Adipocyte (in vitro differentiated cells): ENCODE measurements at regions not wholly inside any gene's neighbourhood (a gene's known extent, or its start where the extent isn't known, plus 50 kb on each side); places are given as distances from the start of the nearest gene placed in this dataset.
A peak's percentile ranks its signal among the peaks of the same experiment; 100 is the strongest.
"Not testable (repeated sequence)": the region's sequence is repeated elsewhere in the genome, so short reads cannot be mapped to it uniquely, and the experiment has no call there.

Experiments
- DNase-seq: peaks from one replicate; pipeline ENCODE4 v3.0.0-alpha.2; 2015; ENCODE audit warnings: low read depth
- H3K27me3 ChIP-seq: replicated peaks from 2 replicates; pipeline ENCODE4 v1.7.0; 2013; ENCODE audit warnings: mild to moderate bottlenecking, low read length, moderate library complexity; ENCODE audit not compliant: control insufficient read depth, insufficient read depth
- H3K36me3 ChIP-seq: 2 replicates; pipeline ENCODE4 v1.7.0; 2013; ENCODE audit warnings: low read length, mild to moderate bottlenecking, moderate library complexity; ENCODE audit not compliant: control insufficient read depth, insufficient read depth, severe bottlenecking
- H3K4me1 ChIP-seq: 2 replicates; pipeline ENCODE4 v1.7.0; 2013; ENCODE audit warnings: mild to moderate bottlenecking, low read length, moderate library complexity; ENCODE audit not compliant: control insufficient read depth, insufficient read depth
- H3K4me3 ChIP-seq: 2 replicates; pipeline ENCODE4 v1.7.0; 2013; ENCODE audit warnings: mild to moderate bottlenecking, low read length, moderate library complexity
- H3K9ac ChIP-seq: 2 replicates; pipeline ENCODE4 v1.7.0; 2013; ENCODE audit warnings: mild to moderate bottlenecking, low read length, moderate library complexity
- H3K9me3 ChIP-seq: 2 replicates; pipeline ENCODE4 v1.7.0; 2013; ENCODE audit warnings: mild to moderate bottlenecking, low read length, moderate library complexity; ENCODE audit not compliant: control insufficient read depth

DNA sequence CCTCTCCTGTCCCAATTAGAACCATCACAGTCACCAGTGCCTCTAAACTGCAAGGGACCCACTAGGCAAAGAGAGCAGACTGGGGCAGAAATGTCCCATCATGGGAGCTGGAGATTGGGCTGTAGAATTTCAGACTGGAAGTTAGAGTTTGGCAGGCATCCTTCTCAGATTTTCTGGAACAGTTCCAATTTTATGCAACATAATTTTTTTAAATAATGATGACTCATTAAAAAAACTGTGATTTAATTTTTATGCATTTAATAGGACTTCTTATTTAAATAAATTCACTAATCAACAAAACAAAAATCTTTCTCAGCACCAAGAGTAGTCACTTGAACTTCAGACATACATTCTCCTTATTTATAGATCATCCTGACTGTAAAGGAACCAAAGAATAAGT lies 84.6 kb upstream of the SLC7A14 start:
- peak; percentile 11 for DNase-seq
- no peaks in the 10 kb centered on the region for H3K27me3 ChIP-seq
- no peaks in the 10 kb centered on the region for H3K9me3 ChIP-seq
- H3K36me3 ChIP-seq: no peaks in the 10 kb centered on the region
- H3K9ac ChIP-seq: no peak overlapping the region
- no peak overlapping the region for H3K4me3 ChIP-seq
- H3K4me1 ChIP-seq: no peaks in the 10 kb centered on the region

DNA sequence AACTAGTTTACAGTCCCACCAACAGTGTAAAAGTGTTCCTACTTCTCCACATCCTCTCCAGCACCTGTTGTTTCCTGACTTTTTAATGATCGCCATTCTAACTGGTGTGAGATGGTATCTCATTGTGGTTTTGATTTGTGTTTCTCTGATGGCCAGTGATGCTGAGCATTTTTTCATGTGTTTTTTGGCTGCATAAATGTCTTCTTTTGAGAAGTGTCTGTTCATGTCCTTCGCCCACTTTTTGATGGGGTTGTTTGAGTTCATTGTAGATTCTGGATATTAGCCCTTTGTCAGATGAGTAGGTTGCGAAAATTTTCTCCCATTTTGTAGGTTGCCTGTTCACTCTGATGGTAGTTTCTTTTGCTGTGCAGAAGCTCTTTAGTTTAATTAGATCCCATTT lies 77.1 kb upstream of the SLC7A14 start:
- H3K36me3 ChIP-seq, H3K9ac ChIP-seq, H3K4me1 ChIP-seq, H3K27me3 ChIP-seq, H3K9me3 ChIP-seq, H3K4me3 ChIP-seq, DNase-seq: not testable (repeated sequence)

DNA sequence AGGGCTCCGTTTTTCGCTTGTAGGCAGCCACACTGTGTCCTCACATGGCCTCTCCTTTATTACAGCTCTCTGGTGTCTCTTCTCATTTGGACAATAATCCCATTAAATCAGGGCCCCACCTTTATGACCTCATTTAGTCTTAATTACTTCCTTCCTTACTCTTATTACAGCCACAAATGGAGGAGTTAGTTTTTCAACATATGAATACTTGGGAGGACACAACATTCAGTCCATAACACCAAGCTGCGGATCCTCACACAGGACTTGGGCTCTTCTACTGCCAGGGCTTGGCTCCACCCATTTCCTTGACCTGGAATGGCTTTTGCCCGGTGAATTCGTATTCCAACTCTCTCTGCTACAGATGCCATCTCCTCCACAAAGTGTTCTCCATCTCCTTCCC lies 74.3 kb upstream of the SLC7A14 start:
- Histone ChIP-seq H3K36me3 (no peaks in the 10 kb centered on the region), H3K9ac (no peak overlapping the region), H3K4me3 (no peak overlapping the region), H3K4me1 (no peaks in the 10 kb centered on the region), H3K27me3 (no peaks in the 10 kb centered on the region), H3K9me3 (no peaks in the 10 kb centered on the region)
- DNase-seq: no peak

DNA sequence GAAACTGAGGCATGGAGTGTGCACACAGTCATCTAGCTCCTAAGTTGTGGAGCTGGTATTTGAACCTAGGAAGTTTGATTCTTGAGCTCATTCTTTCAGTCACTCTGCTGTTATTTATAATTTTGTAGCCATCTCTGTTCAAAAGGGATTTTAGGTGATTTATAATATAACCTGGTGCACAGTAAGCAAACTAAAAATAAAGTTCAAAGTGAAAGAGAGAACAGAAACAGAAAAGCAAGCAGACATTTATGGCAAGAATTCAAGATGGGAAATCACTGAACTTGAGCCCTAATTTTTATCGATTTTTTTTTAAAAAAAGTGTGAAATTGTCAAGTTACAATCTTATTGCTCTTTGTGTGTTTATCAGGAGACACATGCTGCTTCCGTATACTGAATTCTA lies 71.4 kb upstream of the SLC7A14 start:
- H3K36me3 ChIP-seq: no peaks in the 10 kb centered on the region
- no peaks in the 10 kb centered on the region for H3K4me1 ChIP-seq

DNA sequence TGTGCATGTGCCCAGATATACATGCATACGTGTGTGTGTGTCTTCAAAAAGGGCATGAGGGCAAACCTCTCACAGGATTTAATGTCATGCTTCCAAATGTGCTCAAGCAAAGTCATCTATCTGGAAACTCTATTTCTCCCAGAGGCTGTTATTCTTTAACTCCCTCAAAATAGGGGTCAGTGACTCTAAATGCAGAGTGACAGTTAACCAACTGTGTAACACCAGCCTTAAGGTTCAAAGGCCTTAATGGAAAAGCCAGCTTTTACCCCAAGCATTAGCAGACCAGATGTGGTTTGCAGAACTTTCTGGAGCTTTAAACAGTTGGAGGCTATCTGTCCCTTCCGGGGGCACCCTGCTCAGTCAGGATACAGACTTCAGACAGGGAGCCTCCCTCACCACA lies 70.4 kb upstream of the SLC7A14 start:
- Histone ChIP-seq H3K27me3 (no peaks in the 10 kb centered on the region), H3K4me3 (no peak overlapping the region), H3K4me1 (no peaks in the 10 kb centered on the region), H3K9ac (no peak overlapping the region), H3K9me3 (no peaks in the 10 kb centered on the region), H3K36me3 (no peaks in the 10 kb centered on the region)
- DNase-seq: no peak

More for the DNA sequence above, 71.4 kb upstream of the SLC7A14 start:
- no peak overlapping the region for H3K4me3 ChIP-seq
- no peaks in the 10 kb centered on the region for H3K27me3 ChIP-seq
- no peak for DNase-seq
- no peak overlapping the region for H3K9ac ChIP-seq
- no peaks in the 10 kb centered on the region for H3K9me3 ChIP-seq

DNA sequence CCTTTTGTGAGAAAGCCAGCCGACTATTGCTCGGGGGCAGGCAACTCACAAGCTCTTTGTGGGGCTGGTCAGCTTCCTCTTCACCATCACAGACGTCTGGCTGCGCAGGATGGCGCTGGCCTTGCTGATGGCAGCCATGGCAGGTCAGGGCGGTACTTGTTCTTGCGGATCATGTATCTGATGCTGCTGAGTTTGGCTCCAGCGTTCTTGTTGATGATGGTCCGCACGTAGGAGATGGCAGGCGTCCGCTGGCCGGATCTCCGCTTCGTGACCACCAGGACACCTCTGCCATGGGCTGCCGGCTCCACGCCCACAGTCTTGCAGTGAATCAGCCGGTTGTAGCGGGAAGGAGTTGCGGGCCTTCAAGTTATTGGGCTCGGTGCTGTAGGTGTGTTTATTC lies 67.9 kb upstream of the SLC7A14 start:
- no peak overlapping the region for H3K4me3 ChIP-seq
- H3K9me3 ChIP-seq: no peaks in the 10 kb centered on the region
- no peak overlapping the region for H3K9ac ChIP-seq
- DNase-seq: no peak
- H3K4me1 ChIP-seq: no peaks in the 10 kb centered on the region
- H3K36me3 ChIP-seq: no peaks in the 10 kb centered on the region
- no peaks in the 10 kb centered on the region for H3K27me3 ChIP-seq

DNA sequence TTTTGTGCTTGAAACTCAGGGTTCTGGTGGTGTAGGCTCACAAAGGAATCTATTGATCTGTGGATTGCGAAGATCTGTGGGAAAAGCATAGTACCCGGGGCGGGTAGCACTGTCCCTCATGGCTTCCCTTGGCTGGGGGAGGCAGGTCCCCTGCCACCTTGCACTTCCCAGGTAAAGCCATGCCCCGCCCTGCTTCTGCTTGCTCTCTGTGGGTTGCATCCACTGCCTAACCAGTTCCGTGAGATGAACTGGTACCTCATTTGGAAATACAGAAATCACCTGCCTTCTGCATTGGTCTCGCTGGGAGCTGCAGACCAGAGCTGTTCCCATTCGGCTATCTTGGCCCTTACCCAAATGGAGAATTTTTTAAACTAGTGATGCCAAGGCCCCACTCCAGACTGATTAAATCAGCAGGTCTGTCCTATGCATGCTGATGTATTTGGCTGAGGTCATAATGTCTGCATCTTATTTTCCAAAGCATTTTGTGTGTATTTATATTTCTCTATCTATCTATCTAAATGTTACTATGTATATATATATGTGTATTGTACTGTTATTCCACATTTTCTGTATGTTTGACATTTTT lies 65.5 kb upstream of the SLC7A14 start:
- H3K36me3 ChIP-seq: no peaks in the 10 kb centered on the region
- no peaks in the 10 kb centered on the region for H3K4me1 ChIP-seq
- DNase-seq: no peak
- H3K4me3 ChIP-seq: no peak overlapping the region
- H3K9me3 ChIP-seq: no peaks in the 10 kb centered on the region
- no peaks in the 10 kb centered on the region for H3K27me3 ChIP-seq
- no peak overlapping the region for H3K9ac ChIP-seq

DNA sequence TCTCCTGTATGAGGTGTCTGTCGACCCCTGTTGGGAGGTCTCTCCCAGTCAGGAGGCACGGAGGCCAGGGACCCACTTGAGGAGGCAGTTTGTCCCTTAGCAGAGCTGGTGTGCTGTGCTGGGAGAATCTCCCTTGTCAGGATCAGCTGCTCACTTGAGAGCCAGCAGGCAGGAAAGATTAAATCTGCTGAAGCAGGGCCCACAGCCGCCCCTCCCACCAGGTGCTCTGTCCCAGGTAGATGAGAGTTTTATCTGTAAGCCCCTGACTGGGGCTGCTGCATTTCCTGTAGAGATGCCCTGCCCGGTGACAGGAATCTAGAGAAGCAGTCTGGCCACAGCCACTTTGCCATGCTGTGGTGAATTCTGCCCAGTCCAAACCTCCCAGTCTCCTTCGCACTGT lies 64.7 kb upstream of the SLC7A14 start:
- H3K9ac ChIP-seq, H3K9me3 ChIP-seq, H3K4me3 ChIP-seq, H3K36me3 ChIP-seq, DNase-seq, H3K4me1 ChIP-seq, H3K27me3 ChIP-seq: not testable (repeated sequence)

DNA sequence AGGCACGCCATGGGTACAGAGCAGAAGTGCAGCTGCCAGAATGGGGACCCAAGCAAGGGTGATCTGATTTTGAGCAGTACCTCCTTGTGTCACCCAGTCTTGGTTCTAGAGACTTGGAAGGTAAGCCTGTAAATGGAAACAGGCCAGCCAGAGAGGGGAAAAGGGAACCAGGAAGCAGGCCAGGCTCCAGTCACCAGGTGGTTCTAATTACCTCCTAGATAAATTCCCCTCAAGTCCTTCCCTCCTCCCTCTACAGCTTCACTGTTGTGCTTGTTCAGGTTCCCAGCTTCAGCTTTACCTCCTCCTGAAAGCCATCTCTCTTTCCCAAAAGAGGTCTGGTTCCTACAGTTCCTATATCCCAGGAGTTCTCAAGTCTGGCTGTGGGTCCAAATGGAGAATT lies 58.8 kb upstream of the SLC7A14 start:
- Histone ChIP-seq H3K9me3 (no peaks in the 10 kb centered on the region), H3K4me1 (no peaks in the 10 kb centered on the region), H3K27me3 (no peaks in the 10 kb centered on the region), H3K36me3 (no peaks in the 10 kb centered on the region), H3K9ac (no peak overlapping the region), H3K4me3 (no peak overlapping the region)
- peak; percentile 57 for DNase-seq

DNA sequence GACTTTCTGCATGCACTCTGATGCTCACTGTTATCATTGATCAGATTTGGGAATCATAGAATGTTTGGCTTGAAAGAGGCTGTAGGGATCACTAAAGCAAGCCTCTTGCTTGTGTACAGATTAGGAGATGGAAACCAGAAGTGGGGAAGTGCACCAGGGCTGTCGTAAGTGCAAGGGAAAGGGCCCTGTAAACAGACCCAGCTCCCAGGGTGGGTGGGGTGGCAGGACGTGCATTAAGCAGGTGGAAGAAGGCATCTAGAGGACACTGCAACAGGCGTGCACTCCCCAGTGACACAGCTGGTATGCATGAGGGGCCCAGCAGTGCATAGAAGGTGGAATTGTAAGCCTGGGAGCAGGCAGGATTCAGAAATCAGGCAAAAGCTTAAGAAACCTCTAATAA lies 58.0 kb upstream of the SLC7A14 start:
- no peaks in the 10 kb centered on the region for H3K9me3 ChIP-seq
- H3K9ac ChIP-seq: no peak overlapping the region
- no peak for DNase-seq
- no peak overlapping the region for H3K4me3 ChIP-seq
- H3K27me3 ChIP-seq: no peaks in the 10 kb centered on the region
- H3K36me3 ChIP-seq: no peaks in the 10 kb centered on the region
- no peaks in the 10 kb centered on the region for H3K4me1 ChIP-seq

DNA sequence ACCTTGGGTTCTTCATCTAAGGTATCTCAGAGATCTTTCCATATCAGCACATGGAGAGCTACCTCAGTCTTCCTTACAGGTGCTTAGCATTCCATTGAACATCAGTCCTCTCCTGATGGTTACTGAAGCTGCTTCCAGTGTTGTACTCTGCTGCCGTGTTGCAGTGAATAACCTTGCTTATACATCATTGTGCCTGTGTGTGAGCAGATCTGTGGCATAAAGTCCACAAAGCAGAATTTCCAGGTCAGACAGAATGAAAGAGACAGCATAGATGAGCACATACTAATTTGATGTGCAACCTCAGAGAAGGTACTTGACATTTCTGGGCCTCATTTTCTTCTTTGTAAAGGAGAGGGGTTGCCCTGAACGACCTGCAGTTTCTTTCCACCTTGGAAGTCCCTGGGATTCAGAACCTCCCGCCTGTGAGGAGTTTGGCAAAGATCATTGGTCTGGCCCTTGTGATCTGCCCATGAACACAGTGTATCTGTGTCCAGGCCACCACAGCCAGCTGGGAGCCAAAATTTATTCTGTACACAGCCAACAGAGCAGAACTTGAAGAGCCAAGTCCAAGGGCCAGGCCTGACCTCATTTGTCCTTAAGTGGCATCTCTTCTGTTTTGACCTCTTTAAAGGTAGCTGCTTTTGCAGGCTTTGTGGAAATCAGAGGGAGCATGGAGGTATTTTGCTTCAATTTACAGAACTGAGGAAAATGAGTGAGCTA lies 57.2 kb upstream of the SLC7A14 start:
- no peaks in the 10 kb centered on the region for H3K9me3 ChIP-seq
- H3K27me3 ChIP-seq: no peaks in the 10 kb centered on the region
- H3K4me1 ChIP-seq: no peaks in the 10 kb centered on the region
- H3K36me3 ChIP-seq: no peaks in the 10 kb centered on the region
- H3K4me3 ChIP-seq: no peak overlapping the region
- no peak overlapping the region for H3K9ac ChIP-seq
- no peak for DNase-seq
